A549 (cell line): ENCODE measurements at regions not wholly inside any gene's neighbourhood (a gene's known extent, or its start where the extent isn't known, plus 50 kb on each side); places are given as distances from the start of the nearest gene placed in this dataset.

Source experiments
- POLR2A ChIP-seq: IDR thresholded peaks from 2 replicates; pipeline ENCODE4 v1.6.1; 2012; ENCODE audit warnings: mild to moderate bottlenecking, low read length
- TF ChIP-seq, protein P1 (sequence below): fragments of >200 bp; sonication (Bioruptor Twin); formaldehyde crosslinking; IDR thresholded peaks from 3 replicates; pipeline ENCODE4 v1.5.1; 2016
- TF ChIP-seq, protein P2 (sequence below): IDR thresholded peaks from 2 replicates; pipeline ENCODE4 v1.6.1; 2012

- TF ChIP-seq, protein P1, sequence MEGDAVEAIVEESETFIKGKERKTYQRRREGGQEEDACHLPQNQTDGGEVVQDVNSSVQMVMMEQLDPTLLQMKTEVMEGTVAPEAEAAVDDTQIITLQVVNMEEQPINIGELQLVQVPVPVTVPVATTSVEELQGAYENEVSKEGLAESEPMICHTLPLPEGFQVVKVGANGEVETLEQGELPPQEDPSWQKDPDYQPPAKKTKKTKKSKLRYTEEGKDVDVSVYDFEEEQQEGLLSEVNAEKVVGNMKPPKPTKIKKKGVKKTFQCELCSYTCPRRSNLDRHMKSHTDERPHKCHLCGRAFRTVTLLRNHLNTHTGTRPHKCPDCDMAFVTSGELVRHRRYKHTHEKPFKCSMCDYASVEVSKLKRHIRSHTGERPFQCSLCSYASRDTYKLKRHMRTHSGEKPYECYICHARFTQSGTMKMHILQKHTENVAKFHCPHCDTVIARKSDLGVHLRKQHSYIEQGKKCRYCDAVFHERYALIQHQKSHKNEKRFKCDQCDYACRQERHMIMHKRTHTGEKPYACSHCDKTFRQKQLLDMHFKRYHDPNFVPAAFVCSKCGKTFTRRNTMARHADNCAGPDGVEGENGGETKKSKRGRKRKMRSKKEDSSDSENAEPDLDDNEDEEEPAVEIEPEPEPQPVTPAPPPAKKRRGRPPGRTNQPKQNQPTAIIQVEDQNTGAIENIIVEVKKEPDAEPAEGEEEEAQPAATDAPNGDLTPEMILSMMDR = no peak
- TF ChIP-seq, protein P2, sequence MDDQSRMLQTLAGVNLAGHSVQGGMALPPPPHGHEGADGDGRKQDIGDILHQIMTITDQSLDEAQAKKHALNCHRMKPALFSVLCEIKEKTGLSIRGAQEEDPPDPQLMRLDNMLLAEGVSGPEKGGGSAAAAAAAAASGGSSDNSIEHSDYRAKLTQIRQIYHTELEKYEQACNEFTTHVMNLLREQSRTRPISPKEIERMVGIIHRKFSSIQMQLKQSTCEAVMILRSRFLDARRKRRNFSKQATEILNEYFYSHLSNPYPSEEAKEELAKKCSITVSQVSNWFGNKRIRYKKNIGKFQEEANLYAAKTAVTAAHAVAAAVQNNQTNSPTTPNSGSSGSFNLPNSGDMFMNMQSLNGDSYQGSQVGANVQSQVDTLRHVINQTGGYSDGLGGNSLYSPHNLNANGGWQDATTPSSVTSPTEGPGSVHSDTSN = no peak
- no peak for TF ChIP-seq POLR2A
Measured at GRCh38 chr2:133653056-133653455, 84.8 kb upstream of the NCKAP5 start.
